ENCODE measurements at regions not wholly inside any gene's neighbourhood (a gene's known extent, or its start where the extent isn't known, plus 50 kb on each side); places are given as distances from the start of the nearest gene placed in this dataset.

DNA sequence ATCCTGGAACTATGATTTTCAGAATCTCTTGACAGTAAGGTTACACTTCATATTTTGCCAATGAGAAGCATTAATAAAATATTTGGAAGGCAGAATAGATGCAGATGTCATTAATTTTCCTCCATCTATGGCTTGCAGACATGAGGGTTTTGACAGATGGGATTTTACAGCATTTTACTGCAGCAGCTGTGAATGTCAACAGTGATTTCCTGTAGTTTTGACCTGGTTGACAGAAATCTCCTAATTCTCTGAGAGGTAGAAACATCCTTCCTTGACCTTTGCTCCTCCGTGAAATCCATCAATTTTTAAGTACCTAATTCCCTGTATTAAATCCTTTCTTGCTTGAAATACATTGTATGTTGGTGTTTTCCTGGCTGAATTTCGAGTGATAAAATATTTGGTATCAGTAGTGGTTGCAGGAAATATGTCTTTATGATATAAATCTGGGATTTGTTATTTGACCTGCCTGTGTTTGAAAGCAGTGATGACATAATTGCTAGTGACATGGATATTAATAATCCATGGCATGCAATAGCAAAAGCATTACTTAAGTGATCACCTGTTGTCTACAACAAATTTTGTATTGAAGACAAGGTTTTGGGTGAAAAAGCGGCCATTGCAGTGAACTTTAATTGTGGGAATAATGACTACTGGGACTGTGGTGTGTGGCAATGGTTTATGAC lies 73.9 kb downstream of the HLX start:
- Mint-ChIP-seq H3K27me3 (no peaks in the 10 kb centered on the region), H3K4me1 (no peaks in the 10 kb centered on the region), H3K4me3 (no peak overlapping the region), H3K9me3 (ENCODE audit: insufficient read depth) (peaks cover 3% of the 10 kb centered on the region), H3K27ac (no peak overlapping the region)
- ATAC-seq (ENCODE audit: low read depth) (no peak), DNase-seq (no peak)
- intact Hi-C loops (cut with micrococcal nuclease) = no loop called here
- POLR2A ChIA-PET = no interaction called here
- 42% methylated on average over 2 of the region's 3 CpGs for WGBS (ENCODE audit: insufficient coverage)
- H3K4me1 ChIP-seq (ENCODE audit: control insufficient read depth in 2 of 2, insufficient read depth in 2 of 2, low read length in 2 of 2) = no peaks in the 10 kb centered on the region
- H3K4me2 ChIP-seq (replicated peaks; ENCODE audit: low read depth, low read length, poor library complexity, severe bottlenecking) = no peak overlapping the region
- H3K9me3 ChIP-seq (ENCODE audit: control extremely low read depth in 1 of 3, control insufficient read depth in 2 of 3, insufficient read depth in 1 of 3, low read length in 2 of 3) = peaks cover 5 to 10% (median 10%) of the 10 kb centered on the region in 3 donors
- H2AFZ ChIP-seq (ENCODE audit: insufficient read depth, low read depth, low read length, poor library complexity, severe bottlenecking) = no peak overlapping the region
- no peaks in the 10 kb centered on the region for H3K36me3 ChIP-seq (replicated peaks in 1 of 2; ENCODE audit: control extremely low read depth in 1 of 2, control insufficient read depth in 1 of 2, extremely low read depth in 1 of 2, insufficient read depth in 2 of 2, low read length in 1 of 2)
- no peak overlapping the region for H3K4me3 ChIP-seq (ENCODE audit: control extremely low read depth in 1 of 5, extremely low read depth in 1 of 5, insufficient read depth in 1 of 5, low read depth in 2 of 5, low read length in 4 of 5)
- no peaks in the 10 kb centered on the region for H3K79me2 ChIP-seq (ENCODE audit: control insufficient read depth, insufficient read depth, low read length)
- H3K9ac ChIP-seq (ENCODE audit: low read length) = no peak overlapping the region
- CTCF ChIA-PET = no interaction called here
- TF ChIP-seq EZH2 (IDR thresholded peaks at IDR 0.05; ENCODE audit: borderline replicate concordance, insufficient read depth, low read depth, low read length, poor library complexity, severe bottlenecking) = no peak
- TF ChIP-seq, protein P1, sequence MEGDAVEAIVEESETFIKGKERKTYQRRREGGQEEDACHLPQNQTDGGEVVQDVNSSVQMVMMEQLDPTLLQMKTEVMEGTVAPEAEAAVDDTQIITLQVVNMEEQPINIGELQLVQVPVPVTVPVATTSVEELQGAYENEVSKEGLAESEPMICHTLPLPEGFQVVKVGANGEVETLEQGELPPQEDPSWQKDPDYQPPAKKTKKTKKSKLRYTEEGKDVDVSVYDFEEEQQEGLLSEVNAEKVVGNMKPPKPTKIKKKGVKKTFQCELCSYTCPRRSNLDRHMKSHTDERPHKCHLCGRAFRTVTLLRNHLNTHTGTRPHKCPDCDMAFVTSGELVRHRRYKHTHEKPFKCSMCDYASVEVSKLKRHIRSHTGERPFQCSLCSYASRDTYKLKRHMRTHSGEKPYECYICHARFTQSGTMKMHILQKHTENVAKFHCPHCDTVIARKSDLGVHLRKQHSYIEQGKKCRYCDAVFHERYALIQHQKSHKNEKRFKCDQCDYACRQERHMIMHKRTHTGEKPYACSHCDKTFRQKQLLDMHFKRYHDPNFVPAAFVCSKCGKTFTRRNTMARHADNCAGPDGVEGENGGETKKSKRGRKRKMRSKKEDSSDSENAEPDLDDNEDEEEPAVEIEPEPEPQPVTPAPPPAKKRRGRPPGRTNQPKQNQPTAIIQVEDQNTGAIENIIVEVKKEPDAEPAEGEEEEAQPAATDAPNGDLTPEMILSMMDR (IDR thresholded peaks at IDR 0.05) = no peak
- no peak overlapping the region for H3K27ac ChIP-seq (ENCODE audit: low read length in 2 of 2)
- H3K27me3 ChIP-seq (replicated peaks in 1 of 4; ENCODE audit: control extremely low read depth in 1 of 4, control insufficient read depth in 3 of 4, insufficient read depth in 4 of 4, low read length in 3 of 4) = no peaks in the 10 kb centered on the region
- H4K20me1 ChIP-seq (ENCODE audit: control insufficient read depth, insufficient read depth, low read length, poor library complexity, severe bottlenecking) = no peaks in the 10 kb centered on the region

DNA sequence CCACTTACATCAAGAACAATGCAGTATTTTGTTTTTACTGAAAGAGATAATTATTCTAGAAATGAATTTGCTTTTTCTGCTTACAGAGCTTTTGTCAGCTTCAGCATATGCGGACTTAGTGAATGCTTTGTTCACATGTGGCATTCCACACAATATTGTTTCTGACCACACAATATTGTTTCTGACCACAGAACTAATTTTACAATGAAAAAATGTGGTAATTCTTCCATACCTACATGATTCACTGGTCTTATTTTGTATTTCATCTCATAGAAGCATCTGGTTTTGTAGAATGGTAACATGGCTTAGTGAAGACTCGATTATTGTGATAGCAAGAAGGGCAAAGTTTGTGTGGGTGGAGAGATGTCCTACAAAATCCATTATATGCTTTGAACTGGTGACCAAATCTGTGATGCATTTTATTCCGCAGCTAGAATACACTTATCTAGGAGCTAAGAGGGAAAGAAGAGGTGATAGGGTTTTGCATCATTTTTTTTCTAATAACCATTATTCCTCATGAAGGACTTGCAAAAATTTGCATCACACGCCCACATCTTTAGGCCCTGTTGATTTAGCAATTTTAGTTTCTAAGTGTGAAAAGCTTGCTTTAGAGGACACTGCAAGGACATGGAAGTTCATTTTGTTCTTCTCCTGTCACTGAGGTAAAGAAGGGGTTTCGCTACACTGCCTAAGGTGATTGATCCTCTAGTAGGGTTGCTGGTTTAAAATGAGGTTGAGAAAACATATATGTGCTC lies 75.3 kb downstream of the HLX start:
- peaks cover 3% of the 10 kb centered on the region for H3K9me3 Mint-ChIP-seq (ENCODE audit: insufficient read depth)
- no peaks in the 10 kb centered on the region for H3K4me1 Mint-ChIP-seq
- CTCF ChIA-PET = interaction anchor here (1.1 kb wide), 1 partner anchor 115 kb away, joined by 3 read pairs; no protein-coding TSS in a partner anchor

More for the DNA sequence above, 75.3 kb downstream of the HLX start:
- POLR2A ChIA-PET = no interaction called here
- Histone ChIP-seq H3K27me3 (replicated peaks in 1 of 4; ENCODE audit: control extremely low read depth in 1 of 4, control insufficient read depth in 3 of 4, insufficient read depth in 4 of 4, low read length in 3 of 4) (no peaks in the 10 kb centered on the region), H3K36me3 (replicated peaks in 1 of 2; ENCODE audit: control extremely low read depth in 1 of 2, control insufficient read depth in 1 of 2, extremely low read depth in 1 of 2, insufficient read depth in 2 of 2, low read length in 1 of 2) (no peaks in the 10 kb centered on the region), H2AFZ (ENCODE audit: insufficient read depth, low read depth, low read length, poor library complexity, severe bottlenecking) (no peak overlapping the region), H3K4me3 (ENCODE audit: control extremely low read depth in 1 of 5, extremely low read depth in 1 of 5, insufficient read depth in 1 of 5, low read depth in 2 of 5, low read length in 4 of 5) (no peak overlapping the region), H3K4me1 (ENCODE audit: control insufficient read depth in 2 of 2, insufficient read depth in 2 of 2, low read length in 2 of 2) (no peaks in the 10 kb centered on the region), H3K79me2 (ENCODE audit: control insufficient read depth, insufficient read depth, low read length) (no peaks in the 10 kb centered on the region), H3K9me3 (ENCODE audit: control extremely low read depth in 1 of 3, control insufficient read depth in 2 of 3, insufficient read depth in 1 of 3, low read length in 2 of 3) (peaks cover 5 to 10% (median 7%) of the 10 kb centered on the region in 3 donors), H4K20me1 (ENCODE audit: control insufficient read depth, insufficient read depth, low read length, poor library complexity, severe bottlenecking) (no peaks in the 10 kb centered on the region), H3K9ac (ENCODE audit: low read length) (no peak overlapping the region), H3K4me2 (replicated peaks; ENCODE audit: low read depth, low read length, poor library complexity, severe bottlenecking) (no peak overlapping the region), H3K27ac (ENCODE audit: low read length in 2 of 2) (no peak overlapping the region)
- intact Hi-C loops (cut with micrococcal nuclease) = no loop called here
- TF ChIP-seq, protein P1 (IDR thresholded peaks at IDR 0.05) = no peak
- TF ChIP-seq EZH2 (IDR thresholded peaks at IDR 0.05; ENCODE audit: borderline replicate concordance, insufficient read depth, low read depth, low read length, poor library complexity, severe bottlenecking) = no peak
- Mint-ChIP-seq H3K27ac (no peak overlapping the region), H3K27me3 (no peaks in the 10 kb centered on the region), H3K4me3 (no peak overlapping the region)
- no peak for ATAC-seq (ENCODE audit: low read depth)
- DNase-seq = no peak
- 100% methylated on average over 2 of the region's 5 CpGs for WGBS (ENCODE audit: insufficient coverage)

Measured in B cell (primary cell).